Stomach (tissue), 8 donors: ENCODE measurements at regions not wholly inside any gene's neighbourhood (a gene's known extent, or its start where the extent isn't known, plus 50 kb on each side); places are given as distances from the start of the nearest gene placed in this dataset.
A peak's percentile ranks its signal among the peaks of the same experiment; 100 is the strongest.

Source experiments
- DNase-seq, 2 donors: peaks; one replicate each; pipeline versions ENCODE4 v3.0.0 to v3.0.0-alpha.2; 2013 to 2019
- H3K27ac ChIP-seq, 5 donors: fragments of 200-600 bp in 4 of 5; sonication (generic) in 4 of 5; one replicate each; pipeline ENCODE4 v1.5.1; 2013 to 2019; ENCODE audit warnings: mild to moderate bottlenecking in 1 of 5, moderate library complexity in 1 of 5
- H3K27me3 ChIP-seq, 3 donors: fragments of 200-600 bp; sonication (generic); one replicate each; pipeline ENCODE4 v1.5.1; 2017 to 2019; ENCODE audit warnings: mixed run types in 1 of 3
- H3K36me3 ChIP-seq, 4 donors: fragments of 200-600 bp; sonication (generic); 1 replicate in 3 of 4; 2 replicates in 1 of 4; pipeline ENCODE4 v1.5.1; 2016 to 2019
- H3K4me1 ChIP-seq, 4 donors: fragments of 200-600 bp; sonication (generic); one replicate each; pipeline ENCODE4 v1.5.1; 2016 to 2019
- H3K4me3 ChIP-seq, 4 donors: fragments of 200-600 bp; sonication (generic) in 3 of 4; one replicate each; pipeline ENCODE4 v1.5.1; 2016 to 2019; ENCODE audit warnings: mild to moderate bottlenecking in 1 of 4
- H3K9me3 ChIP-seq, 4 donors: fragments of 200-600 bp; sonication (generic); one replicate each; pipeline ENCODE4 v1.5.1; 2016 to 2019
- CTCF ChIP-seq, 7 experiments: fragments of 450-650 bp in 4 of 7; fragments of 200-600 bp in 3 of 7; sonication (generic) in 3 of 7; IDR thresholded peaks; one replicate each; pipeline ENCODE4 v1.5.1; 2016 to 2019; ENCODE audit warnings: antibody characterized with exemption in 7 of 7, control low read depth in 2 of 7, mild to moderate bottlenecking in 1 of 7
- EP300 ChIP-seq: sonication (generic); formaldehyde crosslinking; IDR thresholded peaks from one replicate; pipeline ENCODE4 v1.6.1; 2017; ENCODE audit warnings: antibody characterized with exemption
- POLR2A ChIP-seq, 4 donors: fragments of 450-650 bp; IDR thresholded peaks; one replicate each; pipeline ENCODE4 v1.6.1; 2016; ENCODE audit warnings: antibody characterized with exemption in 4 of 4, control low read depth in 2 of 4, mild to moderate bottlenecking in 1 of 4, moderate library complexity in 1 of 4
- POLR2AphosphoS5 ChIP-seq, 3 donors: sonication (generic); formaldehyde crosslinking; IDR thresholded peaks; one replicate each; pipeline ENCODE4 v1.6.1; 2016; ENCODE audit warnings: antibody characterized with exemption in 3 of 3
- WGBS, 5 donors: extraction: QIAGEN DNeasy Blood & Tissue Kit in 3 of 5; methylation state at CpG; one replicate each; pipeline versions ENCODE4 v1.1.5 to v1.1.7; 2013 to 2018; 5-methylcytosine and 5-hydroxymethylcytosine counted together
- intact Hi-C: fragments of 100-400 bp; cut with DNase I; formaldehyde crosslinking; loops from one replicate; pipeline ENCODE4 v1.15.1; 2023; ENCODE audit warnings: low total_unique reads
- donor health status: healthy with polysubstance abuse.
- donor health status: Bipolar disorder and iron deficiency.
- donor health status: healthy.

- WGBS, 5 donors, result 63 to 81% (median 76%) methylated on average over 1 of the region's 1 CpG
- no peaks in the 10 kb centered on the region for H3K27me3 ChIP-seq
- H3K27ac ChIP-seq, result peak overlapping the region in 1 of 5 donors; percentile 11
- no peaks in the 10 kb centered on the region for H3K9me3 ChIP-seq
- H3K4me1 ChIP-seq, result no peaks in the 10 kb centered on the region
- intact Hi-C loops, result no loop called here
- no peak for DNase-seq
- H3K4me3 ChIP-seq, result no peak overlapping the region
- H3K36me3 ChIP-seq, result no peaks in the 10 kb centered on the region
- TF ChIP-seq POLR2A (IDR thresholded peaks at IDR 0.05), result no peak
- TF ChIP-seq POLR2AphosphoS5 (IDR thresholded peaks at IDR 0.05), result peak in 1 of 3 donors; percentile 52
Measured at GRCh38 chr15:39504808-39505207, 76.1 kb upstream of the THBS1 start.

DNA sequence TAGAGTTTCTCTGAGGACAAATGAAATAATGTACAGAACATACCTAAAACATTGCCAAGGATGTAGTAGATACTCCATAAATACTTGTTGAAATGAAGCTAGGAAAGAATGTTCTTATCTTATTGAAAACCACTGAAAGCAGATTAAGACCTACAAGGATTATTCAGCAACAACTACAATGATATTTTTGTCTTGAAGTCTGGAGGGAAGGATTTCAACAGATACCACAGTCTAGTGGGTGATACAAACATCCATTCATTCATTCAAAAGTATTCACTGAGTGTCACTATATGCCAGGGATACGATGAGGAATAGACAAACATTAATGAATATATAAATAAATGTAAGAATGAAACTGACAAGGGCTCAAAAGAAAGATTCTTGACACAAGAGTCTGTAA lies 74.7 kb upstream of the THBS1 start:
- no peaks in the 10 kb centered on the region for H3K27me3 ChIP-seq
- no peak overlapping the region for H3K27ac ChIP-seq

DNA sequence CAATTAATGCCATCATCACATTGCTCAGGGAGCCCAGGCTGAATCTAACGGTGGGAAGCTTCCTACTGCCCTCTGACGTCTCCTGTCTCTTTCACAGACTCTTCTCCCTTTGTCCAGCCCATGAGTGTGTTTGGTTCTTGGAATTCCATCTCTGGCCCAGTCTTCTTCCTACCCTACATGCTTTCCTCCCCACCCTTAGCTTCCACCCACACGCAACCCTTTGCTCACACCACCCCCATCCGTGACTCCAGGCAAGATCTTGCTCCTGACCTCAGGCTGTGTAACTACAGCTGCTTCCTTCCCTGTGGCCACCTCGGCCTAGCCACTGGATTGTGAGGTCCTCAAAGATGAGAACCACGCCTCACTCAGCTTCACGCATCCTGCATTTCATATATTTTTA lies 72.3 kb upstream of the THBS1 start:
- intact Hi-C loops, result no loop called here
- peaks cover 0 to 9% (median 2%) of the 10 kb centered on the region in 4 donors for H3K4me1 ChIP-seq
- H3K27me3 ChIP-seq, result no peaks in the 10 kb centered on the region
- no peak for DNase-seq
- no peak overlapping the region for H3K4me3 ChIP-seq
- H3K36me3 ChIP-seq, result no peaks in the 10 kb centered on the region
- H3K9me3 ChIP-seq, result no peaks in the 10 kb centered on the region
- WGBS, 5 donors, result 73 to 87% (median 84%) methylated on average over 7 of the region's 7 CpGs
- no peak for TF ChIP-seq POLR2AphosphoS5 (IDR thresholded peaks at IDR 0.05)
- TF ChIP-seq CTCF (IDR thresholded peaks at IDR 0.05), result no peak
- TF ChIP-seq EP300, result no peak
- no peak for TF ChIP-seq POLR2A (IDR thresholded peaks at IDR 0.05)
- no peak overlapping the region for H3K27ac ChIP-seq

More for the DNA sequence above, 74.7 kb upstream of the THBS1 start:
- no peak for DNase-seq
- TF ChIP-seq CTCF (IDR thresholded peaks at IDR 0.05) (no peak), EP300 (no peak), POLR2AphosphoS5 (IDR thresholded peaks at IDR 0.05) (no peak), POLR2A (IDR thresholded peaks at IDR 0.05) (no peak)
- Histone ChIP-seq H3K36me3 (no peaks in the 10 kb centered on the region), H3K4me1 (peaks cover 0 to 4% (median 0%) of the 10 kb centered on the region in 4 donors), H3K9me3 (no peaks in the 10 kb centered on the region), H3K4me3 (no peak overlapping the region)
- 27 to 54% (median 42%) methylated on average over 1 of the region's 1 CpG for WGBS, 5 donors
- intact Hi-C loops, result no loop called here

- H3K27ac ChIP-seq, result no peak overlapping the region
- DNase-seq, result no peak
- H3K9me3 ChIP-seq, result peaks cover 0 to 8% (median 0%) of the 10 kb centered on the region in 4 donors
- TF ChIP-seq CTCF (IDR thresholded peaks at IDR 0.05), result no peak
- TF ChIP-seq POLR2AphosphoS5 (IDR thresholded peaks at IDR 0.05), result no peak
- TF ChIP-seq EP300, result no peak
- TF ChIP-seq POLR2A (IDR thresholded peaks at IDR 0.05), result no peak
- H3K4me1 ChIP-seq, result peaks cover 0 to 9% (median 2%) of the 10 kb centered on the region in 4 donors
- intact Hi-C loops, result no loop called here
- 88 to 92% (median 90%) methylated on average over 7 of the region's 7 CpGs for WGBS, 5 donors
- no peaks in the 10 kb centered on the region for H3K36me3 ChIP-seq
- no peak overlapping the region for H3K4me3 ChIP-seq
- no peaks in the 10 kb centered on the region for H3K27me3 ChIP-seq
Measured at GRCh38 chr15:39510001-39510701, 70.7 kb upstream of the THBS1 start.
